RWPE2 (cell line): ENCODE measurements at regions not wholly inside any gene's neighbourhood (a gene's known extent, or its start where the extent isn't known, plus 50 kb on each side); places are given as distances from the start of the nearest gene placed in this dataset.

Experiments used
- ATAC-seq: fragments of 200-7000 bp; cut with Tn5 transposase; 3 replicates; pipeline ENCODE4 v1.9.1; 2021; ENCODE audit warnings: low read depth
- DNase-seq: peaks from one replicate; pipeline ENCODE4 v3.0.0-alpha.2; 2020; ENCODE audit warnings: low spot score
- H3K27ac ChIP-seq: fragments of 450-650 bp; 2 replicates; pipeline ENCODE4 v1.5.1; 2017; ENCODE audit warnings: mild to moderate bottlenecking; ENCODE audit not compliant: poor library complexity, severe bottlenecking
- H3K27me3 ChIP-seq: fragments of 250-450 bp; sonication (Bioruptor Pico); 2 replicates; pipeline ENCODE4 v1.5.1; 2021; ENCODE audit warnings: mild to moderate bottlenecking, moderate library complexity; ENCODE audit not compliant: insufficient read depth, poor library complexity, severe bottlenecking
- H3K36me3 ChIP-seq: fragments of 250-450 bp; sonication (Bioruptor Pico); 2 replicates; pipeline ENCODE4 v1.5.1; 2020; ENCODE audit warnings: low read depth, mild to moderate bottlenecking, moderate library complexity
- H3K4me1 ChIP-seq: fragments of 250-450 bp; sonication (Bioruptor Pico); 2 replicates; pipeline ENCODE4 v1.5.1; 2021; ENCODE audit warnings: mild to moderate bottlenecking, moderate library complexity; ENCODE audit not compliant: insufficient read depth, poor library complexity, severe bottlenecking
- H3K4me3 ChIP-seq: fragments of 250-450 bp; sonication (Bioruptor Pico); 2 replicates; pipeline ENCODE4 v1.5.1; 2021; ENCODE audit warnings: mild to moderate bottlenecking, moderate library complexity; ENCODE audit not compliant: severe bottlenecking
- H3K9me3 ChIP-seq: fragments of 250-450 bp; sonication (Bioruptor Pico); 2 replicates; pipeline ENCODE4 v1.5.1; 2021; ENCODE audit warnings: mild to moderate bottlenecking, moderate library complexity; ENCODE audit not compliant: severe bottlenecking
- CTCF ChIP-seq: fragments of 450-650 bp; IDR thresholded peaks from one replicate; pipeline ENCODE4 v1.5.1; 2017; ENCODE audit warnings: mild to moderate bottlenecking, moderate library complexity; ENCODE audit not compliant: poor library complexity, severe bottlenecking

- Histone ChIP-seq H3K4me1 (peaks cover 31% of the 10 kb centered on the region), H3K4me3 (no peak overlapping the region), H3K27me3 (no peaks in the 10 kb centered on the region), H3K36me3 (no peaks in the 10 kb centered on the region), H3K9me3 (no peaks in the 10 kb centered on the region), H3K27ac (peak overlapping the region; percentile 93)
- TF ChIP-seq CTCF: no peak
- DNase-seq (no peak), ATAC-seq (peak; percentile 90)
Measured at GRCh38 chr12:67910360-67911274, 78.6 kb upstream of the IFNG-AS1 start.

- H3K27ac ChIP-seq: peak overlapping the region; percentile 93
- no peak for DNase-seq
- ATAC-seq: no peak
- peaks cover 31% of the 10 kb centered on the region for H3K4me1 ChIP-seq
- no peaks in the 10 kb centered on the region for H3K36me3 ChIP-seq
- TF ChIP-seq CTCF: no peak
- H3K9me3 ChIP-seq: no peaks in the 10 kb centered on the region
- H3K27me3 ChIP-seq: no peaks in the 10 kb centered on the region
- no peak overlapping the region for H3K4me3 ChIP-seq
Measured at GRCh38 chr12:67911275-67911600, 78.0 kb upstream of the IFNG-AS1 start.

- peak overlapping the region; percentile 93 for H3K27ac ChIP-seq
- DNase-seq (no peak), ATAC-seq (no peak)
- no peak for TF ChIP-seq CTCF
- H3K27me3 ChIP-seq: no peaks in the 10 kb centered on the region
- H3K9me3 ChIP-seq: no peaks in the 10 kb centered on the region
- peaks cover 31% of the 10 kb centered on the region for H3K4me1 ChIP-seq
- no peak overlapping the region for H3K4me3 ChIP-seq
- H3K36me3 ChIP-seq: no peaks in the 10 kb centered on the region
Measured at GRCh38 chr12:67911789-67912188, 77.5 kb upstream of the IFNG-AS1 start.

GRCh38 chr12:67915335-67915851 lies 73.9 kb upstream of the IFNG-AS1 start:
- no peak overlapping the region for H3K4me3 ChIP-seq
- no peak for TF ChIP-seq CTCF
- DNase-seq: no peak
- ATAC-seq: no peak
- no peaks in the 10 kb centered on the region for H3K36me3 ChIP-seq
- no peaks in the 10 kb centered on the region for H3K9me3 ChIP-seq
- H3K4me1 ChIP-seq: peaks cover 35% of the 10 kb centered on the region
- no peak overlapping the region for H3K27ac ChIP-seq
- H3K27me3 ChIP-seq: no peaks in the 10 kb centered on the region
